Sigmoid colon (tissue), 6 donors: ENCODE measurements at regions not wholly inside any gene's neighbourhood (a gene's known extent, or its start where the extent isn't known, plus 50 kb on each side); places are given as distances from the start of the nearest gene placed in this dataset.
A peak's percentile ranks its signal among the peaks of the same experiment; 100 is the strongest.

Experiments used
- DNase-seq: peaks from one replicate; pipeline ENCODE4 v3.0.0-alpha.2; 2019
- H3K27ac ChIP-seq, 4 donors: fragments of 200-600 bp; sonication (generic); one replicate each; pipeline ENCODE4 v1.5.1; 2016 to 2019; ENCODE audit warnings: mild to moderate bottlenecking in 1 of 4
- H3K27me3 ChIP-seq, 3 donors: fragments of 200-600 bp; sonication (generic); one replicate each; pipeline ENCODE4 v1.5.1; 2019; ENCODE audit warnings: mild to moderate bottlenecking in 1 of 3
- H3K36me3 ChIP-seq, 4 donors: fragments of 200-600 bp; sonication (generic); one replicate each; pipeline ENCODE4 v1.5.1; 2016 to 2019
- H3K4me1 ChIP-seq, 4 donors: fragments of 200-600 bp; sonication (generic); one replicate each; pipeline ENCODE4 v1.5.1; 2017 to 2019
- H3K4me3 ChIP-seq, 4 donors: fragments of 200-600 bp; sonication (generic); one replicate each; pipeline ENCODE4 v1.5.1; 2017 to 2019; ENCODE audit warnings: mild to moderate bottlenecking in 2 of 4, moderate library complexity in 1 of 4
- H3K9me3 ChIP-seq, 4 donors: fragments of 200-600 bp in 3 of 4; sonication (generic) in 3 of 4; one replicate each; pipeline versions ENCODE4 v1.5.1 to v1.6.1; 2013 to 2019
- EP300 ChIP-seq, 4 donors: sonication (generic); formaldehyde crosslinking; IDR thresholded peaks; one replicate each; pipeline ENCODE4 v1.6.1; 2017; ENCODE audit warnings: antibody characterized with exemption in 4 of 4
- POLR2A ChIP-seq, 2 donors: fragments of 450-650 bp; IDR thresholded peaks; one replicate each; pipeline ENCODE4 v1.6.1; 2016; ENCODE audit warnings: antibody characterized with exemption in 2 of 2, mild to moderate bottlenecking in 2 of 2, moderate library complexity in 2 of 2
- POLR2AphosphoS5 ChIP-seq, 4 donors: sonication (generic); formaldehyde crosslinking; IDR thresholded peaks; one replicate each; pipeline ENCODE4 v1.6.1; 2017; ENCODE audit warnings: antibody characterized with exemption in 4 of 4
- WGBS, 2 donors: extraction: QIAGEN DNeasy Blood & Tissue Kit; methylation state at CpG; one replicate each; pipeline ENCODE4 v1.1.7; 2013; 5-methylcytosine and 5-hydroxymethylcytosine counted together
- intact Hi-C: fragments of 100-400 bp; cut with DNase I; formaldehyde crosslinking; loops from one replicate; pipeline ENCODE4 v1.15.1; 2023
- TF ChIP-seq, protein P1 (sequence below), 4 experiments: fragments of 450-650 bp in 3 of 4; fragments of 200-600 bp in 1 of 4; IDR thresholded peaks; one replicate each; pipeline ENCODE4 v1.5.1; 2016 to 2019; ENCODE audit warnings: antibody characterized with exemption in 4 of 4, mild to moderate bottlenecking in 3 of 4, moderate library complexity in 2 of 4
- donor health status: healthy with polysubstance abuse.
- donor health status: healthy.

DNA sequence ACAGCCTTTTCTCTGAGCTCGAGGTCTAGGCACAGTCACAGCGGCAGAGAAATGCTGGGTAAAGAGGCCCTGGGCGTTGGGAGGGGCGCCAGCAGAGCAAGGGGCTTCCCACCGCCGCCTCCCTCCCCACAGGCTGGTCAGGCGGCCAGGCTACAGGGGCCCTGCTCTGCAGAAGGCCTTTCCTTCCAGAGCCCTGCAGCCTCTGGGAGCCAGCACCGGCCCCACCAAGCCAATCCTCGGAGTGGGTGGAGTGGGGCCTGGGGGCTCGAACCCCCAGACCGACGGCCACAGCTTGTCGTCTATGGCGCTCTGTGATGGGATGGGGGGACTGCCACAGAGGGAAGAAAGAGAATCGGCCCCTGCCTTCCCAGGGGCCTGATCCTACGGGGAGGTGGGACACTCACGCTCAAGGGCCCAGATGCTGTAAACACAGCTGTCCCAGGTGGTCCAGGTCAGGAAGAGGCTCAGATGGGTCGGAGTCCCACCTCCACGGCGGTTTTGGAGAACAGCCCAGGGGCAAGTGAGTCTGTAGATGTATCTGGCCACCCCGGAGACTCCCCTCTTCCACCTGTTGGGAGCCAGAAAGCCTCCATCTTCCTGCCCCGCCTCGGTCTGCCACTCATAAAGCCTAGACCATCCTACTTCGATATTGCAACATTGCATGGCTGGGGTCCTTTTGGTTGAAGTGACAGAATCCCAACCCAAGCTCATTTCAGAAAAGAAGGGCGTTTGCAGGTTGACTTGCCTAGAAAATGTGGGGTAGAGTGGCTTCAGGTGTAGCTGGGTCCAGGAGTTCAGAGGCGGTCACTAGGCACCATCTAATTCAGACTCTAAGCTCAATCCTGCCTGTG lies 95.6 kb downstream of the SIK1 start:
- Histone ChIP-seq H3K27ac (peak overlapping the region in 1 of 4 donors; percentile 1), H3K27me3 (no peaks in the 10 kb centered on the region), H3K9me3 (no peaks in the 10 kb centered on the region), H3K4me1 (peaks cover 0 to 22% (median 21%) of the 10 kb centered on the region in 4 donors), H3K36me3 (no peaks in the 10 kb centered on the region), H3K4me3 (no peak overlapping the region)
- DNase-seq, result no peak
- WGBS, 2 donors, result 85 to 90% methylated on average over 26 of the region's 26 CpGs
- TF ChIP-seq POLR2AphosphoS5 (IDR thresholded peaks at IDR 0.05) (no peak), EP300 (IDR thresholded peaks at IDR 0.05) (no peak), POLR2A (IDR thresholded peaks at IDR 0.05) (no peak)
- TF ChIP-seq, protein P1, sequence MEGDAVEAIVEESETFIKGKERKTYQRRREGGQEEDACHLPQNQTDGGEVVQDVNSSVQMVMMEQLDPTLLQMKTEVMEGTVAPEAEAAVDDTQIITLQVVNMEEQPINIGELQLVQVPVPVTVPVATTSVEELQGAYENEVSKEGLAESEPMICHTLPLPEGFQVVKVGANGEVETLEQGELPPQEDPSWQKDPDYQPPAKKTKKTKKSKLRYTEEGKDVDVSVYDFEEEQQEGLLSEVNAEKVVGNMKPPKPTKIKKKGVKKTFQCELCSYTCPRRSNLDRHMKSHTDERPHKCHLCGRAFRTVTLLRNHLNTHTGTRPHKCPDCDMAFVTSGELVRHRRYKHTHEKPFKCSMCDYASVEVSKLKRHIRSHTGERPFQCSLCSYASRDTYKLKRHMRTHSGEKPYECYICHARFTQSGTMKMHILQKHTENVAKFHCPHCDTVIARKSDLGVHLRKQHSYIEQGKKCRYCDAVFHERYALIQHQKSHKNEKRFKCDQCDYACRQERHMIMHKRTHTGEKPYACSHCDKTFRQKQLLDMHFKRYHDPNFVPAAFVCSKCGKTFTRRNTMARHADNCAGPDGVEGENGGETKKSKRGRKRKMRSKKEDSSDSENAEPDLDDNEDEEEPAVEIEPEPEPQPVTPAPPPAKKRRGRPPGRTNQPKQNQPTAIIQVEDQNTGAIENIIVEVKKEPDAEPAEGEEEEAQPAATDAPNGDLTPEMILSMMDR (IDR thresholded peaks at IDR 0.05), result no peak
- intact Hi-C loops, result no loop called here

DNA sequence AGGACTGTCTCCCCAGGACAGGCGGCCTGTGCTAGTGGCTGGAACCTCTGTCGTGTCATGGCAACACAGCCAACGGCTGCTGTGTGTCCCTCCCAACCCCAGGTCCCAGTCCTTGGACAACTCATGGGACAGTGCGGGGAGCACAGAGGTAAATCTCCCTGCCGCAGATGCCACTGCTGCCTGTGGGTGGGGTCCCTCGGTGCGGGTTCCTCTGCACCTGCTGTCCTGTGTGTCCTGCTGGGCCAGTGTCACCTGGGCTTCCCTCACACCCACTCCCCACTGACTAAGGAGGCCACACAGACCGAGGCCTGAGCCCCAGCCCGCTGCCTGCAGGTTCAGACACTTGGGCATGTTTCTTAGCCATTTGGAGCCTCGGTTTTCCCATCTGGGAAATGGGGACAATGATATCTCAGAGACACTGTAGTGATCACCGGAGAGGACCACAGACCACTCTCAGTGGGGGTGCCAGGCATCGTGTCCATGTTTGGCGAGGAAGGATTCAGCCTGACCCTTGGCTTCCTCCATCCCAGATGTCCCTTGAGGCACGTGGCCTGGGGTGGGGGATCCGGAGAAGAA lies 96.5 kb downstream of the SIK1 start:
- 79 to 86% methylated on average over 15 of the region's 15 CpGs for WGBS, 2 donors
- no peak for DNase-seq

DNA sequence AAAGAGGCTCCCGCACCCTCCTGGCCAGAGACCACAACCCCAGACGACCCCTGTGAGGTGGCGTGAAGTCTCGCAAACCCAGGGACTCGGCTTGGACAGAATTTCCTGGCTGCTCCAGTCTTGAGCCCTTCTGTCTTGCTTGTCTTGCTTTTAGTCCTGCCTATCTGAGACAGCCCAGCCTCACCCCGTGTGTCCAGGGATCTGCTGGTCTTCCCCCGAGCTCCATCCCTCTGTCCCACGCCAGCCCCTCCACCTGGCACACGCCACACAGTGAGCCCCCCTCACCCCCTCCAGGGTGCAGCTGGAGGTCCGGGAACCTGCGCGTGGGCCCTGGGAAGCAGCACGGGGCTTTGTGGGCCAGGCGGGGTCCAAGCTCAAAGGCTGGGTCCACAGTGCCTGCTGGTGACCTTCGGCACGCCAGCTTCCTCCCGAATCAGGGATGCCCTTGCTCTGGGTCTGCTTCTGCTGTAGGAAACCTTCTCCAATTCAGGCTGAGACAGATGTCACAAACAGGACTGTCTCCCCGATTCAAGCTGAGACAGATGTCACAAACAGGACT lies 97.1 kb downstream of the SIK1 start:
- H3K9me3 ChIP-seq, result no peaks in the 10 kb centered on the region
- no peak overlapping the region for H3K4me3 ChIP-seq
- TF ChIP-seq POLR2AphosphoS5 (IDR thresholded peaks at IDR 0.05), result no peak
- no peak for TF ChIP-seq POLR2A (IDR thresholded peaks at IDR 0.05)
- TF ChIP-seq, protein P1 (IDR thresholded peaks at IDR 0.05), result no peak
- TF ChIP-seq EP300 (IDR thresholded peaks at IDR 0.05), result no peak
- H3K27ac ChIP-seq, result no peak overlapping the region
- no peak for DNase-seq
- H3K4me1 ChIP-seq, result peaks cover 0 to 22% (median 21%) of the 10 kb centered on the region in 4 donors
- no peaks in the 10 kb centered on the region for H3K36me3 ChIP-seq
- WGBS, 2 donors, result 57 to 81% methylated on average over 18 of the region's 18 CpGs
- intact Hi-C loops, result no loop called here
- no peaks in the 10 kb centered on the region for H3K27me3 ChIP-seq

More for the DNA sequence above, 96.5 kb downstream of the SIK1 start:
- intact Hi-C loops, result no loop called here
- H3K27ac ChIP-seq, result no peak overlapping the region
- no peaks in the 10 kb centered on the region for H3K27me3 ChIP-seq
- peaks cover 0 to 22% (median 21%) of the 10 kb centered on the region in 4 donors for H3K4me1 ChIP-seq
- no peaks in the 10 kb centered on the region for H3K9me3 ChIP-seq
- TF ChIP-seq POLR2A (IDR thresholded peaks at IDR 0.05) (no peak), POLR2AphosphoS5 (IDR thresholded peaks at IDR 0.05) (no peak), EP300 (IDR thresholded peaks at IDR 0.05) (no peak)
- TF ChIP-seq, protein P1 (IDR thresholded peaks at IDR 0.05), result no peak
- H3K4me3 ChIP-seq, result no peak overlapping the region
- no peaks in the 10 kb centered on the region for H3K36me3 ChIP-seq

DNA sequence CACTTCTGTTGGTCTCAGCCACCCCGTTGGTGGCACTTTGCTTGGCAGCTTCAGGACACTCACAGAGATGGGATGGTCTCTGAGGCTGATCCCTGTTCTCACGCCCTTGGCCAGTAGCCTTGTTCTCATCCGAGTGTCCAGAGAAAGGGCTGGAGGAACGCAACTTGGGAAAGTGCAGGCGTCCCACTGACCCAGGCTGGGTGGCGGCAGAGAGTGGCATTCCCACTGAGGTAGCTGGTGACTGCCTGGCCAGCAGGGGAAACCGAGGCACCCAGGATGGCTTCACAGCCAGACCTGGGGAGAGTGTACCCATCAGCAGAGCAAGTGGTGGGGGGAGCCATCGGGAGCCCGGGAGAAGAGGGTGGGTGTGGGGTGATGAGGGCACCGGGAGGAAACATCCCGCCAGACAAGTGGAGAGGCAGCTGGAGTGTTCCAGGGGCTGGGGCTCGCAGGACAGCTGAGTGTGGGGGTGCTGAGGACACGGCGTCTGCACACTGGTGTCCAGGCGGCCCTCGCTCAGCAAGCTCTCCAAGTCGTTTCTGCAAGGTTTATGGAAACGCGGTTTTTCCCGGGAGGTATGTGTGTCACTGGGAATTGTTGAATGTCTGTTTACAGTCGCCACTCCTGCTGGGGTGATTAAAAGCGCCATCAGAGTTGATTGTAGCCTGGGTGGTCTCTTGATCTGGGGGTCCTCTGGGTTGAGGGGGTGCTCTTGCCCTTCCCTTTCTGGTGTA lies 97.8 kb downstream of the SIK1 start:
- no peak for TF ChIP-seq POLR2A (IDR thresholded peaks at IDR 0.05)
- TF ChIP-seq, protein P1 (IDR thresholded peaks at IDR 0.05), result no peak
- TF ChIP-seq EP300 (IDR thresholded peaks at IDR 0.05), result no peak
- TF ChIP-seq POLR2AphosphoS5 (IDR thresholded peaks at IDR 0.05), result no peak
- Histone ChIP-seq H3K27ac (no peak overlapping the region), H3K4me1 (peaks cover 0 to 22% (median 21%) of the 10 kb centered on the region in 4 donors), H3K4me3 (no peak overlapping the region), H3K36me3 (no peaks in the 10 kb centered on the region), H3K27me3 (no peaks in the 10 kb centered on the region), H3K9me3 (no peaks in the 10 kb centered on the region)
- intact Hi-C loops, result no loop called here
- WGBS, 2 donors, result 66 to 80% methylated on average over 22 of the region's 22 CpGs
- DNase-seq, result no peak
